ENCODE measurements at regions not wholly inside any gene's neighbourhood (a gene's known extent, or its start where the extent isn't known, plus 50 kb on each side); places are given as distances from the start of the nearest gene placed in this dataset.

DNA sequence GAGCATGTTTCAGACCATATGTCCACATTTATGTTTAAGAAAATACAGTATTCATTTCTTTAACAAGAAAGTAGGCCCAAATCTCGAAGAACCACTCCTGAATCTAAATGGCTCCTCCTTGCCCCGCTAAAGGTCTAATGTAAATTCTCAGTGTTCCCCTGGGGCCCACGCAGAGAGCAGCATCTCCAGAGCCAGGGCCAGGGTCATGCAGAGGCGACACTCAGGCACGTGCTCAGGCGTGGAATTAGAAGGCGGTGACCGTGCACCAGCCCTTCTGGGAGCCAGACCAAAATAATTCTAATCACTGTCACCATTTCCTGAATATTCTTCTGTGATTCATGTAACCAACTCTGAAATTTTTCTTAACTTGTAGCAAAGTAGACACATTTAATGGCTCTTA lies 68.3 kb upstream of the MYT1L start:
- no peaks in the 10 kb centered on the region for H3K4me1 ChIP-seq
- no peaks in the 10 kb centered on the region for H3K27me3 ChIP-seq
- no peak for DNase-seq
- no peaks in the 10 kb centered on the region for H3K9me3 ChIP-seq
- WGBS, 2 donors: 74% methylated on average over 8 of the region's 8 CpGs
- no peak for TF ChIP-seq POLR2A (IDR thresholded peaks at IDR 0.05)
- TF ChIP-seq, protein P1, sequence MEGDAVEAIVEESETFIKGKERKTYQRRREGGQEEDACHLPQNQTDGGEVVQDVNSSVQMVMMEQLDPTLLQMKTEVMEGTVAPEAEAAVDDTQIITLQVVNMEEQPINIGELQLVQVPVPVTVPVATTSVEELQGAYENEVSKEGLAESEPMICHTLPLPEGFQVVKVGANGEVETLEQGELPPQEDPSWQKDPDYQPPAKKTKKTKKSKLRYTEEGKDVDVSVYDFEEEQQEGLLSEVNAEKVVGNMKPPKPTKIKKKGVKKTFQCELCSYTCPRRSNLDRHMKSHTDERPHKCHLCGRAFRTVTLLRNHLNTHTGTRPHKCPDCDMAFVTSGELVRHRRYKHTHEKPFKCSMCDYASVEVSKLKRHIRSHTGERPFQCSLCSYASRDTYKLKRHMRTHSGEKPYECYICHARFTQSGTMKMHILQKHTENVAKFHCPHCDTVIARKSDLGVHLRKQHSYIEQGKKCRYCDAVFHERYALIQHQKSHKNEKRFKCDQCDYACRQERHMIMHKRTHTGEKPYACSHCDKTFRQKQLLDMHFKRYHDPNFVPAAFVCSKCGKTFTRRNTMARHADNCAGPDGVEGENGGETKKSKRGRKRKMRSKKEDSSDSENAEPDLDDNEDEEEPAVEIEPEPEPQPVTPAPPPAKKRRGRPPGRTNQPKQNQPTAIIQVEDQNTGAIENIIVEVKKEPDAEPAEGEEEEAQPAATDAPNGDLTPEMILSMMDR (IDR thresholded peaks at IDR 0.05): no peak
- H3K27ac ChIP-seq: no peak overlapping the region
- intact Hi-C loops (cut with DNase I): no loop called here
- H3K4me3 ChIP-seq (replicated peaks in 1 of 3): no peak overlapping the region
- no peaks in the 10 kb centered on the region for H3K36me3 ChIP-seq

DNA sequence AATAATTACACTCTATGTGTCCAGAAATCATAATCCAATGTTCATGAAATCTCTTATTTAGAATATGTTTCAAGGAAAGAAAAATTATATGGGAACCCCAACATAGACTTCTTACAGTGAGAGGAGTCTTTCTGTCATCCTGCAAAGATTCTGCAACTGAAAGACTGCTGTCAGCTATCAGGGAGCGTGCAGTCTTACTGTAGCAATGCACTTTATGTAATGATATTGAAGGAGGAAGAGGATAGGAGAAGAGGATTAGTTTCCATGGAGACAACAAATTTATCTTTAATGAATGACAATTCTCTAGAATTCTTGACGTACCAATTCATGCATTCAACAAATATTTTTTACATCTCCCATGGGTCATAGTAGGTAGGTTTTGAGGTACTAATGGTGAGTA lies 61.3 kb upstream of the MYT1L start:
- no peaks in the 10 kb centered on the region for H3K27me3 ChIP-seq
- H3K4me1 ChIP-seq: no peaks in the 10 kb centered on the region
- no peak overlapping the region for H3K4me3 ChIP-seq (replicated peaks in 1 of 3)
- H3K36me3 ChIP-seq: no peaks in the 10 kb centered on the region
- DNase-seq: no peak
- no peaks in the 10 kb centered on the region for H3K9me3 ChIP-seq
- no peak for TF ChIP-seq POLR2A (IDR thresholded peaks at IDR 0.05)
- TF ChIP-seq, protein P1 (IDR thresholded peaks at IDR 0.05): no peak
- no peak overlapping the region for H3K27ac ChIP-seq
- intact Hi-C loops (cut with DNase I): no loop called here
- WGBS, 2 donors: 87 to 92% methylated on average over 2 of the region's 2 CpGs

DNA sequence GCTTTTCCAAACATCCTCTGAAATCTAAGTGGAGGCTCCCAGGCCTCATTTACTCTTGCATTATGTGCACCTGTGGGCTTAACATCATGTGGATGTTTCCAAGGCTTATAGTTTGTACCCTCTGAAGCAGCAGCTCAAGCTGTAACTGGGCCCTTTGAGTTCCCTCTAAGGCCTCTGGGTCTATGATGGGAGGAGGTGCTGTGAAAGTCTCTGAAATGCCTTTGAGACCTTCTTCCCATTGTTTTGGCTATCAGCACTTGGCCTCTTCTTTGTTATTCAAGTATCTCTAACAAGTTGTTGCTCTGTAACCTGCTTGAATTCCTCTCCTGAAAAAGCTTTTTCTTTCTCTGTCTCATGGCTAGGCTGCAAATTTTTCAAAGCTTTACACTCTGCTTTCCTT lies 58.1 kb upstream of the MYT1L start:
- no peaks in the 10 kb centered on the region for H3K36me3 ChIP-seq
- TF ChIP-seq, protein P1 (IDR thresholded peaks at IDR 0.05): no peak
- no peak for TF ChIP-seq POLR2A (IDR thresholded peaks at IDR 0.05)

More for the DNA sequence above, 58.1 kb upstream of the MYT1L start:
- Histone ChIP-seq H3K9me3 (no peaks in the 10 kb centered on the region), H3K4me1 (no peaks in the 10 kb centered on the region), H3K27ac (no peak overlapping the region), H3K4me3 (replicated peaks in 1 of 3) (no peak overlapping the region), H3K27me3 (no peaks in the 10 kb centered on the region)
- intact Hi-C loops (cut with DNase I): no loop called here
- no peak for DNase-seq

All from thyroid gland (tissue), 4 donors.